ENCODE measurements at regions not wholly inside any gene's neighbourhood (a gene's known extent, or its start where the extent isn't known, plus 50 kb on each side); places are given as distances from the start of the nearest gene placed in this dataset.
"Not testable (repeated sequence)": the region's sequence is repeated elsewhere in the genome, so short reads cannot be mapped to it uniquely, and the experiment has no call there.

- DNase-seq = no peak
Observed at GRCh38 chr5:163306421-163306820, 131.0 kb upstream of the CCNG1 start.

- no peak for DNase-seq
Observed at GRCh38 chr5:163309914-163310313, 127.5 kb upstream of the CCNG1 start.

- no peak for DNase-seq
Observed at GRCh38 chr5:163310997-163311396, 126.4 kb upstream of the CCNG1 start.

- no peak for DNase-seq
Observed at GRCh38 chr5:163312598-163312997, 124.8 kb upstream of the CCNG1 start.

- DNase-seq = not testable (repeated sequence)
Observed at GRCh38 chr5:163313049-163313448, 124.3 kb upstream of the CCNG1 start.

GRCh38 chr5:163316374-163316773 lies 121.0 kb upstream of the CCNG1 start:
- DNase-seq = not testable (repeated sequence)

- no peak for DNase-seq
Observed at GRCh38 chr5:163318707-163319106, 118.7 kb upstream of the CCNG1 start.

GRCh38 chr5:163321511-163321910 lies 115.9 kb upstream of the CCNG1 start:
- no peak for DNase-seq

- no peak for DNase-seq
Observed at GRCh38 chr5:163330723-163331668, 106.4 kb upstream of the CCNG1 start.

- not testable (repeated sequence) for DNase-seq
Observed at GRCh38 chr5:163336074-163336473, 101.3 kb upstream of the CCNG1 start.

GRCh38 chr5:163339148-163339547 lies 98.2 kb upstream of the CCNG1 start:
- no peak for DNase-seq

- not testable (repeated sequence) for DNase-seq
Observed at GRCh38 chr5:163340378-163340777, 97.0 kb upstream of the CCNG1 start.

GRCh38 chr5:163342306-163342705 lies 95.1 kb upstream of the CCNG1 start:
- no peak for DNase-seq

GRCh38 chr5:163345216-163345615 lies 92.2 kb upstream of the CCNG1 start:
- no peak for DNase-seq

GRCh38 chr5:163347671-163348070 lies 89.7 kb upstream of the CCNG1 start:
- peak; percentile 0 for DNase-seq

- DNase-seq = no peak
Observed at GRCh38 chr5:163350083-163350482, 87.3 kb upstream of the CCNG1 start.

- DNase-seq = no peak
Observed at GRCh38 chr5:163352531-163352930, 84.9 kb upstream of the CCNG1 start.

GRCh38 chr5:163355811-163356210 lies 81.6 kb upstream of the CCNG1 start:
- not testable (repeated sequence) for DNase-seq

GRCh38 chr5:163357636-163358035 lies 79.8 kb upstream of the CCNG1 start:
- DNase-seq = no peak

GRCh38 chr5:163360656-163361055 lies 76.7 kb upstream of the CCNG1 start:
- no peak for DNase-seq

- no peak for DNase-seq
Observed at GRCh38 chr5:163361450-163361849, 75.9 kb upstream of the CCNG1 start.

GRCh38 chr5:163362840-163363371 lies 74.5 kb upstream of the CCNG1 start:
- no peak for DNase-seq

GRCh38 chr5:163363389-163363788 lies 74.0 kb upstream of the CCNG1 start:
- DNase-seq = no peak

- no peak for DNase-seq
Observed at GRCh38 chr5:163366757-163367156, 70.6 kb upstream of the CCNG1 start.

Measured in NCI-H2029 treated with DMSO at 0.1 percent for 48 hours (cell line).